Muscle layer of duodenum (tissue), 2 donors: ENCODE measurements at regions not wholly inside any gene's neighbourhood (a gene's known extent, or its start where the extent isn't known, plus 50 kb on each side); places are given as distances from the start of the nearest gene placed in this dataset.

Source experiments
- H3K27ac ChIP-seq: one replicate; pipeline ENCODE4 v1.7.0; 2013; ENCODE audit warnings: mild to moderate bottlenecking, low read length
- H3K27me3 ChIP-seq: one replicate; pipeline ENCODE4 v1.7.0; 2013; ENCODE audit warnings: low read depth, mild to moderate bottlenecking, control low read depth, low read length
- H3K36me3 ChIP-seq, 2 donors: one replicate each; pipeline ENCODE4 v1.7.0; 2013; ENCODE audit warnings: low read length in 2 of 2, control low read depth in 1 of 2, mild to moderate bottlenecking in 1 of 2; ENCODE audit not compliant: insufficient read depth in 2 of 2, control insufficient read depth in 1 of 2
- H3K4me1 ChIP-seq, 2 donors: one replicate each; pipeline ENCODE4 v1.7.0; 2013; ENCODE audit warnings: low read length in 2 of 2, mild to moderate bottlenecking in 2 of 2, control low read depth in 1 of 2, moderate library complexity in 1 of 2; ENCODE audit not compliant: insufficient read depth in 2 of 2, control insufficient read depth in 1 of 2
- H3K4me3 ChIP-seq, 2 donors: one replicate each; pipeline ENCODE4 v1.7.0; 2013; ENCODE audit warnings: low read length in 2 of 2, low read depth in 1 of 2, mild to moderate bottlenecking in 1 of 2
- H3K9me3 ChIP-seq, 2 donors: one replicate each; pipeline ENCODE4 v1.7.0; 2013; ENCODE audit warnings: low read length in 2 of 2, control low read depth in 1 of 2, mild to moderate bottlenecking in 1 of 2; ENCODE audit not compliant: control insufficient read depth in 1 of 2
- donor health status: healthy.

- H3K36me3 ChIP-seq: no peaks in the 10 kb centered on the region
- H3K4me1 ChIP-seq: no peaks in the 10 kb centered on the region
- H3K27me3 ChIP-seq: peaks cover 11% of the 10 kb centered on the region
- H3K4me3 ChIP-seq: no peak overlapping the region
- no peaks in the 10 kb centered on the region for H3K9me3 ChIP-seq
- H3K27ac ChIP-seq: no peak overlapping the region
These were observed 66.2 kb upstream of the SLCO4A1 start for GRCh38 chr20:62575976-62576722.

GRCh38 chr20:62576815-62577489, 65.4 kb upstream of the SLCO4A1 start:
- H3K27me3 ChIP-seq: peaks cover 11% of the 10 kb centered on the region
- no peak overlapping the region for H3K27ac ChIP-seq
- H3K9me3 ChIP-seq: no peaks in the 10 kb centered on the region
- no peak overlapping the region for H3K4me3 ChIP-seq
- H3K36me3 ChIP-seq: no peaks in the 10 kb centered on the region
- H3K4me1 ChIP-seq: peaks cover 0 to 7% of the 10 kb centered on the region in 2 donors

GRCh38 chr20:62577490-62577836, 64.8 kb upstream of the SLCO4A1 start:
- Histone ChIP-seq H3K27ac (no peak overlapping the region), H3K4me3 (no peak overlapping the region), H3K4me1 (peaks cover 0 to 9% of the 10 kb centered on the region in 2 donors), H3K36me3 (no peaks in the 10 kb centered on the region), H3K9me3 (no peaks in the 10 kb centered on the region), H3K27me3 (peaks cover 11% of the 10 kb centered on the region)

DNA sequence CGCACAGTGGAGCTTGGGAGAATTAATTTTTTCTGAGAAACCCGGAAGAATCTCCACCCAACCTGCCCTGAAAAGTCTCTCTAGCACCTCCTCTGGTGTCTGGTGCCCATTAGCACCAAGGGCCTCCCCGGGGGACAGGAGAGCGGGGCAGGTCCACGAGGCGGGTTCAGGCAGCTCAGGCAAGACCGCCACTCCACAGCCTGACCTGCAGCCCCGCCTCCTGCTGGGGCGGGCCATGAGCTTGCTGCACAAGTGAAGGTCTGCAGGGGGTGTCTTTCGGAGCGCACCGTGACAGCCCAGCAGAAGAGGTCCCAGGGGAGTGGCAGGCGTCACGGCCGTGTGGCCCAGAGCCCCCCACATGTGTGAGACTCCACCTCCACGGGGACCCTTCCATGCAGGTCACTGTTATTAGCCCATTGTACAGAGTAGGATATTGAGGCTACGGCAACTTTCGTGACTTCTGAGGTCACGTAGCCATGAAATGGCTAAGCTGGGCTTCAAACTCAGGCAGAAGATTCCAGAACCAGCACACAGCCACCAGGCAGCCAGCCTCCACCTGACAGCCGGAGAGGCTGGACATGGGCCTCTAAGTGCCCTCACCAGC, 63.9 kb upstream of the SLCO4A1 start:
- Histone ChIP-seq H3K4me3 (no peak overlapping the region), H3K27ac (no peak overlapping the region), H3K4me1 (peaks cover 0 to 14% of the 10 kb centered on the region in 2 donors), H3K36me3 (no peaks in the 10 kb centered on the region), H3K9me3 (no peaks in the 10 kb centered on the region), H3K27me3 (peaks cover 11% of the 10 kb centered on the region)

GRCh38 chr20:62580052-62580451, 62.3 kb upstream of the SLCO4A1 start:
- H3K27ac ChIP-seq: no peak overlapping the region
- H3K36me3 ChIP-seq: no peaks in the 10 kb centered on the region
- peaks cover 0 to 14% of the 10 kb centered on the region in 2 donors for H3K4me1 ChIP-seq
- peaks cover 11% of the 10 kb centered on the region for H3K27me3 ChIP-seq
- H3K9me3 ChIP-seq: no peaks in the 10 kb centered on the region
- no peak overlapping the region for H3K4me3 ChIP-seq

GRCh38 chr20:62580733-62581132, 61.6 kb upstream of the SLCO4A1 start:
- Histone ChIP-seq H3K4me1 (peaks cover 0 to 14% of the 10 kb centered on the region in 2 donors), H3K9me3 (no peaks in the 10 kb centered on the region), H3K4me3 (no peak overlapping the region), H3K27ac (no peak overlapping the region), H3K36me3 (no peaks in the 10 kb centered on the region), H3K27me3 (peaks cover 13% of the 10 kb centered on the region)

- no peak overlapping the region for H3K4me3 ChIP-seq
- H3K36me3 ChIP-seq: no peaks in the 10 kb centered on the region
- H3K27ac ChIP-seq: no peak overlapping the region
- H3K9me3 ChIP-seq: no peaks in the 10 kb centered on the region
- H3K27me3 ChIP-seq: peaks cover 16% of the 10 kb centered on the region
- H3K4me1 ChIP-seq: peaks cover 0 to 14% of the 10 kb centered on the region in 2 donors
These were observed 61.0 kb upstream of the SLCO4A1 start for GRCh38 chr20:62581308-62581707.

DNA sequence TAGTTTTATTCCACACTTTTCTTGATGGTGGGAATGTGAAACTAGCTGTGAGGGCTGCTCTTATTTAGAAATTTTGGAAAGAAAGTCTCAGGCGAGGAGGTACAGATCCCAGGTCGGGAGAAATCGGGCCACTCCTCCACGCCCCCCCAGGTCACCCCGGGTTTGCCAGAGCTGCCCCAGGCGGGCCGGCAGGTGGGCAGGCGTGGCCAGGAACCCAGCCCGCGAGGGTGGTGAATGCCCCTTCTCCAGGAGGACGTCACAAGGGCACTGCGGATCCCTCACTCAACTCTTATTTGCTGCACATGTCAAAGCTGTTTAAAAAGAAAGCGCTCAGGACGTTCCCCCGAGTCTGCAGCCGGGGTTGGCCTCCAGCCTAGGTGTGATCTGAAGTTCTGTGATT, 60.5 kb upstream of the SLCO4A1 start:
- H3K9me3 ChIP-seq: no peaks in the 10 kb centered on the region
- no peak overlapping the region for H3K27ac ChIP-seq
- no peak overlapping the region for H3K4me3 ChIP-seq
- peaks cover 0 to 14% of the 10 kb centered on the region in 2 donors for H3K4me1 ChIP-seq
- H3K36me3 ChIP-seq: no peaks in the 10 kb centered on the region
- peaks cover 18% of the 10 kb centered on the region for H3K27me3 ChIP-seq

GRCh38 chr20:62583424-62583920, 58.8 kb upstream of the SLCO4A1 start:
- Histone ChIP-seq H3K4me3 (no peak overlapping the region), H3K27ac (no peak overlapping the region), H3K36me3 (no peaks in the 10 kb centered on the region), H3K27me3 (peaks cover 28% of the 10 kb centered on the region), H3K4me1 (peaks cover 0 to 16% of the 10 kb centered on the region in 2 donors), H3K9me3 (no peaks in the 10 kb centered on the region)

DNA sequence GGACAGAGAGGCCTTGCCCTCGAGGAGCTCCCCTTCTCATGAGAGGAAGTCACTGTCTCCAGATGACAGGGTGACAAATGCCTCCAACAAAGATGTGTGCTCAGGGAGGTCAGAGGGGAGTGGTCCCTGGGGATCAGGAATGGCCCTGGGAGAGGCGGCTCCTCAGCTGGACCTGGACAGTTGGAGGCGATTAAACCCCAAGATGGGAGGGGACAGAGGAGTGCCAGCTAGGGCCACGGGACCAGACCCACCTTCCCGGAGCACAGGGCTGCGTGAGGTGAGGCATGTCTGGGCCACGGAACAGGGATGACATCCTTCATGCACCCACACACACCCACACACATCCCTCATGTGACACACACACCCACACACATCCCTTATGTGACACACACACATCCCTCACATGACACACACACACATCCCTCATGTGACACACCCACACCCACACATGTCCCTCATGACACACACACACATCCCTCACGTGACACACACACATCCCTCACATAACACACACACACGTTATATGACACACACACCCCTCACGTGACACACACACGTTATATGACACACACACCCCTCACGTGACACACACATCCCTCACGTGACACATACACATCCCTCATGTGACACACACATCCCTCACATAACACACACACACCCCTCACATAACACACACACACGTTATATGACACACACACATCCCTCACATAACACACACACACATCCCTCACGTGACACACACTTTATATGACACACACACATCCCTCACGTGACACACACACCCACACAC, 57.4 kb upstream of the SLCO4A1 start:
- no peaks in the 10 kb centered on the region for H3K36me3 ChIP-seq
- no peak overlapping the region for H3K4me3 ChIP-seq
- H3K27ac ChIP-seq: no peak overlapping the region
- no peaks in the 10 kb centered on the region for H3K9me3 ChIP-seq
- peaks cover 23% of the 10 kb centered on the region for H3K27me3 ChIP-seq
- H3K4me1 ChIP-seq: peaks cover 0 to 19% of the 10 kb centered on the region in 2 donors

- H3K27me3 ChIP-seq: peaks cover 18% of the 10 kb centered on the region
- peaks cover 0 to 19% of the 10 kb centered on the region in 2 donors for H3K4me1 ChIP-seq
- no peaks in the 10 kb centered on the region for H3K9me3 ChIP-seq
- H3K27ac ChIP-seq: no peak overlapping the region
- no peaks in the 10 kb centered on the region for H3K36me3 ChIP-seq
- H3K4me3 ChIP-seq: no peak overlapping the region
These were observed 56.8 kb upstream of the SLCO4A1 start for GRCh38 chr20:62585461-62585970.
